ENCODE measurements at regions not wholly inside any gene's neighbourhood (a gene's known extent, or its start where the extent isn't known, plus 50 kb on each side); places are given as distances from the start of the nearest gene placed in this dataset.

- DNase-seq, result peak; percentile 7
- no peak overlapping the region for H3K4me3 ChIP-seq (ENCODE audit: low read length)
- H3K27ac ChIP-seq (ENCODE audit: low read length), result no peak overlapping the region
- no peaks in the 10 kb centered on the region for H3K27me3 ChIP-seq (ENCODE audit: control insufficient read depth, insufficient read depth, low read length)
- H3K9me3 ChIP-seq (replicated peaks; ENCODE audit: control insufficient read depth, low read depth, low read length), result no peaks in the 10 kb centered on the region
- no peaks in the 10 kb centered on the region for H3K36me3 ChIP-seq (ENCODE audit: control insufficient read depth, insufficient read depth, low read length)
- H3K4me1 ChIP-seq (ENCODE audit: control insufficient read depth, insufficient read depth, low read length), result no peaks in the 10 kb centered on the region
- 60% methylated on average over 2 of the region's 3 CpGs for whole genome bisulfite sequencing (ENCODE audit: insufficient coverage)
Observed at GRCh38 chr4:166657261-166657660, 577.0 kb downstream of the SPOCK3 start.

GRCh38 chr4:166658585-166658984 is 575.7 kb downstream of the SPOCK3 start:
- Histone ChIP-seq H3K9me3 (replicated peaks; ENCODE audit: control insufficient read depth, low read depth, low read length) (no peaks in the 10 kb centered on the region), H3K4me3 (ENCODE audit: low read length) (no peak overlapping the region), H3K27me3 (ENCODE audit: control insufficient read depth, insufficient read depth, low read length) (no peaks in the 10 kb centered on the region), H3K27ac (ENCODE audit: low read length) (no peak overlapping the region), H3K4me1 (ENCODE audit: control insufficient read depth, insufficient read depth, low read length) (no peaks in the 10 kb centered on the region), H3K36me3 (ENCODE audit: control insufficient read depth, insufficient read depth, low read length) (no peaks in the 10 kb centered on the region)
- no peak for DNase-seq
- WGBS (ENCODE audit: insufficient coverage), result no CpG with 5 or more reads among the region's 1 CpG

DNA sequence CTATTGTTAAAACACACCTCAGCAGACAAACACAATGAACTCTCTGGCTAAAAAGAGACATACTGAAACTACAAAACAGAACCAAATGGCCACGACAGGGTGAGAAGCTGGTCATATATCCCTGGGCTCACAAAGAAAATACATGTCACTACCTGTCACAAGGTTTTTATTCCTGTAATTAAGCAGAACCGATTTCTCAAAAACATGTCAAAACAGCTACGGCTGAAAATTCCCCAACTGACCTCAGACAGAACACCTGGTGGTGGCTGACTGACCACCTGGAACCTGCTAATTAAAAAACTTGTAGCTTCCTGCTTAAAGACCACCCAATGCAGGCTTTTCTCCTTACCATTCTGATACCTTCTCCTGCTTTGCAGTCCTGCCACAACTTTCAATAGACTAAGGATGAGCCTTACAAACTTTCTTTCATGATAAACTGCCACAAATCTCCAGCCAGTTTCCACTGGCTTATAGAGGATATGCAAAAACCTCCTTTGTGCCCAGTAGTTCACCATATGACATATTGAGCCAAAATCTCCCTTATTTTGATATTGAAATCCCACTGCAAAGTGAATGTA is 571.9 kb downstream of the SPOCK3 start:
- WGBS (ENCODE audit: insufficient coverage), result 21% methylated on average over 3 of the region's 3 CpGs
- Histone ChIP-seq H3K27me3 (ENCODE audit: control insufficient read depth, insufficient read depth, low read length) (no peaks in the 10 kb centered on the region), H3K27ac (ENCODE audit: low read length) (no peak overlapping the region), H3K36me3 (ENCODE audit: control insufficient read depth, insufficient read depth, low read length) (no peaks in the 10 kb centered on the region), H3K4me1 (ENCODE audit: control insufficient read depth, insufficient read depth, low read length) (no peaks in the 10 kb centered on the region), H3K4me3 (ENCODE audit: low read length) (no peak overlapping the region), H3K9me3 (replicated peaks; ENCODE audit: control insufficient read depth, low read depth, low read length) (no peaks in the 10 kb centered on the region)
- DNase-seq, result no peak

GRCh38 chr4:166670341-166670740 is 564.0 kb downstream of the SPOCK3 start:
- Histone ChIP-seq H3K9me3 (replicated peaks; ENCODE audit: control insufficient read depth, low read depth, low read length) (no peaks in the 10 kb centered on the region), H3K27ac (ENCODE audit: low read length) (no peak overlapping the region), H3K27me3 (ENCODE audit: control insufficient read depth, insufficient read depth, low read length) (no peaks in the 10 kb centered on the region), H3K4me1 (ENCODE audit: control insufficient read depth, insufficient read depth, low read length) (no peaks in the 10 kb centered on the region), H3K36me3 (ENCODE audit: control insufficient read depth, insufficient read depth, low read length) (no peaks in the 10 kb centered on the region), H3K4me3 (ENCODE audit: low read length) (no peak overlapping the region)
- DNase-seq, result no peak
- WGBS (ENCODE audit: insufficient coverage), result no CpG with 5 or more reads among the region's 1 CpG

DNA sequence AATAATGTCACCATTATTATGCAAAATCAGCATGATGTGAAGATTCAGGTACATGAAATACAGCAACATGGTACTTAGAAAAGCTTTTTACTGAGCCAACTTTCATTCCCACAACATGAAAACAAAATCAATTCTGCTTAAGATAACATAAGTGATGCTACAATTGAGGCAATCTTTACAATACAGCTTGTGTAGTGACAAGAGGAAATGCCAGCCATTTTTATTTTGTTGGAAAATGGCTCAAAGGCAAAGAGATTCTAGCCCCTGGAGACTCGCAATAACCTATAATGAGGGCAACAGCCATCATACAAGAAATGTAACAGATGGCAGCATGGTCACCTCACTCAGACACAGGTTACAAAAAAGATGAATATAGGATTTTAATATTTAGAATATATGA is 560.4 kb downstream of the SPOCK3 start:
- Histone ChIP-seq H3K4me1 (ENCODE audit: control insufficient read depth, insufficient read depth, low read length) (no peaks in the 10 kb centered on the region), H3K4me3 (ENCODE audit: low read length) (no peak overlapping the region), H3K9me3 (replicated peaks; ENCODE audit: control insufficient read depth, low read depth, low read length) (no peaks in the 10 kb centered on the region), H3K36me3 (ENCODE audit: control insufficient read depth, insufficient read depth, low read length) (no peaks in the 10 kb centered on the region), H3K27ac (ENCODE audit: low read length) (no peak overlapping the region), H3K27me3 (ENCODE audit: control insufficient read depth, insufficient read depth, low read length) (no peaks in the 10 kb centered on the region)
- no CpG with 5 or more reads among the region's 1 CpG for WGBS (ENCODE audit: insufficient coverage)
- no peak for DNase-seq

- WGBS (ENCODE audit: insufficient coverage), result no CpG with 5 or more reads among the region's 4 CpGs
Observed at GRCh38 chr4:166675411-166675810, 558.9 kb downstream of the SPOCK3 start.

GRCh38 chr4:166680796-166681195 is 553.5 kb downstream of the SPOCK3 start:
- Histone ChIP-seq H3K4me1 (ENCODE audit: control insufficient read depth, insufficient read depth, low read length) (no peaks in the 10 kb centered on the region), H3K36me3 (ENCODE audit: control insufficient read depth, insufficient read depth, low read length) (no peaks in the 10 kb centered on the region), H3K27ac (ENCODE audit: low read length) (no peak overlapping the region), H3K9me3 (replicated peaks; ENCODE audit: control insufficient read depth, low read depth, low read length) (no peaks in the 10 kb centered on the region), H3K27me3 (ENCODE audit: control insufficient read depth, insufficient read depth, low read length) (no peaks in the 10 kb centered on the region), H3K4me3 (ENCODE audit: low read length) (no peak overlapping the region)
- no CpG with 5 or more reads among the region's 1 CpG for WGBS (ENCODE audit: insufficient coverage)
- DNase-seq, result no peak

More at GRCh38 chr4:166675411-166675810, 558.9 kb downstream of the SPOCK3 start:
- no peak for DNase-seq
- Histone ChIP-seq H3K4me3 (ENCODE audit: low read length) (no peak overlapping the region), H3K9me3 (replicated peaks; ENCODE audit: control insufficient read depth, low read depth, low read length) (no peaks in the 10 kb centered on the region), H3K27me3 (ENCODE audit: control insufficient read depth, insufficient read depth, low read length) (no peaks in the 10 kb centered on the region), H3K27ac (ENCODE audit: low read length) (no peak overlapping the region), H3K36me3 (ENCODE audit: control insufficient read depth, insufficient read depth, low read length) (no peaks in the 10 kb centered on the region), H3K4me1 (ENCODE audit: control insufficient read depth, insufficient read depth, low read length) (no peaks in the 10 kb centered on the region)

- no peaks in the 10 kb centered on the region for H3K36me3 ChIP-seq (ENCODE audit: control insufficient read depth, insufficient read depth, low read length)
- H3K4me1 ChIP-seq (ENCODE audit: control insufficient read depth, insufficient read depth, low read length), result no peaks in the 10 kb centered on the region
- H3K27me3 ChIP-seq (ENCODE audit: control insufficient read depth, insufficient read depth, low read length), result no peaks in the 10 kb centered on the region
- no peaks in the 10 kb centered on the region for H3K9me3 ChIP-seq (replicated peaks; ENCODE audit: control insufficient read depth, low read depth, low read length)
- no CpG with 5 or more reads among the region's 3 CpGs for WGBS (ENCODE audit: insufficient coverage)
- H3K4me3 ChIP-seq (ENCODE audit: low read length), result no peak overlapping the region
- no peak for DNase-seq
- H3K27ac ChIP-seq (ENCODE audit: low read length), result no peak overlapping the region
Observed at GRCh38 chr4:166682200-166682599, 552.1 kb downstream of the SPOCK3 start.

Measured in muscle of leg (tissue), 3 donors.